NCI-H146 (cell line): ENCODE measurements at regions not wholly inside any gene's neighbourhood (a gene's known extent, or its start where the extent isn't known, plus 50 kb on each side); places are given as distances from the start of the nearest gene placed in this dataset.
A peak's percentile ranks its signal among the peaks of the same experiment; 100 is the strongest.

Source experiments
- DNase-seq: peaks from one replicate; lab custom pipeline; 2025; lab: John Stamatoyannopoulos, UW

- DNase-seq, result no peak
Observed at GRCh38 chr18:77761332-77761731, 511.7 kb downstream of the GALR1 start.

- DNase-seq, result no peak
Observed at GRCh38 chr18:77762014-77762413, 512.4 kb downstream of the GALR1 start.

- DNase-seq, result peak; percentile 16
Observed at GRCh38 chr18:77762642-77763041, 513.0 kb downstream of the GALR1 start.

DNA sequence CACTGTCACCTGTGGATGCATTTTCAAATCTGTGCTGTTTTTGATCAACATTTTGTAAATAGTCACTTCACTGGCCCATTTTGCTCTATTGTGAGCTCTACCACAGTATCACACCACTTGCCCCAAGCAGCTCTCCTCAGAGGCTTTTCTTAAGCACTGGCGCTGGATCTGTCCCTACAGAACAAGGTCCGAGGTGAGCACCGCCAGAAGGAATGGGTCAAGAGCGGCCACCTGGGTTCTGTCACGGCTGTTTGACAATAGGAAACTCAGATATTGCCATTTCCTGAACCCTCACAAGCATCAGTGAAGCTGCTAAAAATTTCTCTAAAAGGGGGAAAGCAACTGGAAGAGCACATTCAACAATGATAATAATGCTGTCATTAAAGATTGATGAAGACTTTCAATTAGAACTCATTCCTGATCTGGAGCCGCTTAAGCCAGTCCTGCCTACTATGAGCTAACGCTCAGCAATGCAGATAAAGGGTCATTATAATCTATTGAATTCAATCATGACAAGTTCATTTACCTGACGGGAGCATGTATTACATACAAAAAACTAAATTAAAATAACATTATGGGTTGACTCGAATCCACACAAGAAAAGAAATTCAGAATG, 514.0 kb downstream of the GALR1 start:
- no peak for DNase-seq

GRCh38 chr18:77765468-77765867, 515.8 kb downstream of the GALR1 start:
- peak; percentile 92 for DNase-seq

GRCh38 chr18:77766421-77766820, 516.8 kb downstream of the GALR1 start:
- DNase-seq, result peak; percentile 62

- DNase-seq, result peak; percentile 21
Observed at GRCh38 chr18:77772177-77772576, 522.5 kb downstream of the GALR1 start.

GRCh38 chr18:77776104-77776503, 526.5 kb downstream of the GALR1 start:
- no peak for DNase-seq

DNA sequence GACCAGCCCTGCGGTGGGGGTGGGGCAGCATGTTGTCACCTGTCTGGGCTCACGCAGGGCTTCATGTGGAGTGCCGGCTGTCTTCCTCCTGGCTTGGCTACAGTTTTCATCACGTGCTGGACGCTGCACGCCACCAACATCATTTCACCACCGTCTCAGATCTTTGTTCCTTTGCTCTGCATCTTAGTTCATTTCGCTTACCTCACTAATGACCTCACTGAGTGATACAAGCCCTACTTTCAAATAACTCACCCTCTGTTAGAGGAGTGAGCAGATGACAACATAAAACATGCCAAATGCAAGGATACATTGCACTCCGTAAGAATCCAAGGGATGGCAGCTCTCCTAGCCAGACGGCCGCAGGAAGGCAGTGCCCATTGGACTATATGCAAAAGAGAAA, 527.5 kb downstream of the GALR1 start:
- peak; percentile 94 for DNase-seq

GRCh38 chr18:77784759-77785379, 535.2 kb downstream of the GALR1 start:
- DNase-seq, result peak; percentile 99

GRCh38 chr18:77785415-77785975, 535.8 kb downstream of the GALR1 start:
- DNase-seq, result peak; percentile 60

- no peak for DNase-seq
Observed at GRCh38 chr18:77803024-77803423, 553.4 kb downstream of the GALR1 start.

GRCh38 chr18:77804382-77804781, 554.7 kb downstream of the GALR1 start:
- no peak for DNase-seq

DNA sequence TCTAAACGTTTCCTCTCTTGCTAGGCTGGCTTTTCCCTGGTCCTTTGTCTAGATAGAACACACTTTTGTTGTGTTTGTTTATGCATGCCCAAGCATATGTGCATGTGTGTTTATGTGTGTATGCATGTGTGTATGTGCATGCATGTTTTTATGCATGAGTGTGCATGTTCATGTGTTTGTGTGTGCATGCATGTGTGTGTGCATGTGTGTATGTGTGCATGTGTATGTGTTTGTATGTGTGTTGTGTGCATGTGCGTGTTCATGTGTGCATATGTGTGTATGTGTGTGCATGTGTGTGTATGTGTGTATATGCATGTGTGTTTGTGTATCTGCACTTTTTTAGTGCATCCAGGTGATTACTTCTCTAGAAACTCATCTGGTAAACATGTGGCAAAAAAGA, 558.0 kb downstream of the GALR1 start:
- no peak for DNase-seq

- peak; percentile 100 for DNase-seq
Observed at GRCh38 chr18:77811503-77811902, 561.9 kb downstream of the GALR1 start.

DNA sequence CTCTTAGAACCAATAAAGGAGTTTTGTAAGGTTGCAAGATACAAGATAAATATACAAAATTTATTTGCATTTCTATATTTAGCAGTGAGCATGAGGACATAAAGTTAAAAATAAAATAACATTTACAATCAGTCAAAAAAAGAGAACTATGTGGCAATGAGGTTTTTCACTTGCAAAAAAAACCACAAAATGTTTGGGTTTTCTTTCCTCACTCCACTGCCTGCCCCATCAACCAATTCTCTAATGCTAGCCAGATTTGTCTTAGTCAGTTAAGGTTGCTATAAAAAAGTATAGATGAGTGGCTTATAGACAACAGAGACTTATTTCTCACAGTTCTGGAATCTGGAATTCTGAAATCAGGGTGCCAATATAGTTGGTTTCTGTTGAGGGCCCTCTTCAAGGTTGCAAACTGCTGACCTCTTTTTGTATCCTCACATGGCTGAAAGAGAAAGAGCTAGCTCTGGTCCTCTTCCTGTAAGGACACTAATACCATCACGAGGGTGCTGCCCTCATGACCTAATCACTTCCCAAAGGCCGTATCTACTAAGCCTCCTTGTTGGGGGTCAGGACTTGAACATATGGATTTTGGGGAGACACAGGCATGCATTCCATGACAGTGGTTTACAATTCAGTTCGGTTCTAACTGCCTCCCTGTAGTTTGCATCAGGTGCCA, 566.2 kb downstream of the GALR1 start:
- DNase-seq, result no peak

DNA sequence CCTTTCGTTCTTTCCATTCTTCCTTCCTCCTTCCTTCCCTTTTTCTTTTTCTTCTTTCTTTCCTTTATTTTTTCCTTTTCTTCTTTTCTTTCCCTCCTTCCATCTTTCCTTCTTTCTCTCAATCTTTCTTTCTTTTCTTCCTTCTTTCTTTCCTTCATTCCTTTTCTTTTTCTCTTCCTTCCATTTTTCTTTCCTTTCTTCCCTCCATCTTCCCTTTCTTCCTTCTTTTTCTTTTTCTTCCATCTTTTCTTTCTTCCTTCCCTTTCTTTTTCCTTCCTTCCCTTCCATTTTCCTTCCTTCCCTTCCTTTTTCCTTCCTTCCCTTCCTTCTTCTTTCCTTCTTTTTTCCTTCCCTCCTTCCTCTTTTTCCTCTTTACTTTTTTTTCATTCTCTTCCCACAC, 568.7 kb downstream of the GALR1 start:
- no peak for DNase-seq

DNA sequence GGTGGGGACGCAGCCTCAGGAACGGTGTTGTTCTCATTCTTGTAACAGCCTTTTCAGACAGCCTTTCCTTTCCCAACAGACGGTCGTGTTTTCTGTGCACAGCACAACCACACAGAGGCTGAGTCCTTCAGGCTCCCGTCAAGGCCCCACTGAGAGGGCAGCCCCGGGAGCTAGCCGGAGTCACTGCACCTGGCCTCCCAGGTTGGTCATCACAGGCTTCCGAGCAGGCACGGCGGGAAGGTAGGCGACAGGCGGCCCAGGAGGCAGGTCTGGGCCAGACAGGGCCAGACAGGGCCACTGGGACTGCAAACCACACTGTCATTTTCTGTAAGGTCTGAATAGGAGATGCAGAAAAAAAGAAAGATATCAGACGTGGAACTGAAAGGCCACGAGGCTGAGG, 570.8 kb downstream of the GALR1 start:
- no peak for DNase-seq

- no peak for DNase-seq
Observed at GRCh38 chr18:77821892-77822291, 572.2 kb downstream of the GALR1 start.

- peak; percentile 48 for DNase-seq
Observed at GRCh38 chr18:77822632-77823031, 573.0 kb downstream of the GALR1 start.

DNA sequence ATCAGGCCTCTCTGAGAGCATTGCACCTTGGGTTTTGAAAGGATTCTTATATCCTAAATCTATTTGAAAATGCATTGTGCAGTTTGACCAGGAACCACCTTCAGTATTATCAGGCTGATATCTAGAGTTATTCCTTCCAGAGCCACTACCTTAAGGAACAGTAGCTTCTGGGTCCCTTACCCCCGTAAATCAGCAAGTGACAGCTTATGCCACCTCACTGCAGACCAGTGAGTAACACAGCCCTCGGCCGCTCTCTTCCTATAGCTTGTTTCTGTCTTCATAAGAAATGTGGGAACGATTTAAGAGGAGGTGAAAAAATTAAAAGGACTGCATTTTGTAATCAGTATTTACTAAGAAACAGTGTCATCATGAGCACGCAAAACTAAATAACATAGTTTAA, 584.2 kb downstream of the GALR1 start:
- no peak for DNase-seq

DNA sequence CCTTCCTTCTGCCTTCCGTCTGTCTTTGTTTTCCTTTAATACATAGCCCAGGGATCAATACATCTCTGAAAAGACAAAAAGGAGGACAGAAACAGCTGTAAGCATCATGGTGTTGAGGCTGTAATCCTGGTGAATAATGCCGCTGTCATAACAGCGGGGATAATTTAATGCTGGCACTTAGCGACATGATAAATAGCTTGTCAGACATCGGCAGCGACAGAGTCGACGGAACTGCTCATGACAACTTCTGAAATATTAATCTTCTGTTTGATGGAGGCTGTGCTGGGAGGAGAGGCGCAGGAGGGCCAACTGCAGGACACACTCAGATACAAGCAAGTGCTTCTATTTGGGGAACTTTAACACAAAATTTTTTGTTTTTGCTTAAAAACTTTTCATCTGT, 602.2 kb downstream of the GALR1 start:
- DNase-seq, result peak; percentile 66

GRCh38 chr18:77853859-77854258, 604.2 kb downstream of the GALR1 start:
- DNase-seq, result no peak
